Neuronal stem cell (in vitro differentiated cells): ENCODE measurements at regions not wholly inside any gene's neighbourhood (a gene's known extent, or its start where the extent isn't known, plus 50 kb on each side); places are given as distances from the start of the nearest gene placed in this dataset.

ENCODE experiments used
- DNase-seq: peaks from one replicate; pipeline ENCODE4 v3.0.0-alpha.2; 2013; ENCODE audit warnings: low spot score
- H2AFZ ChIP-seq: one replicate; pipeline ENCODE4 v1.6.1; 2013; ENCODE audit warnings: mild to moderate bottlenecking, low read length, inconsistent platforms
- H2AK5ac ChIP-seq: 2 replicates; pipeline ENCODE4 v1.6.1; 2013; ENCODE audit warnings: low read depth, mild to moderate bottlenecking, inconsistent platforms, low read length, moderate library complexity, mixed read lengths
- H2BK120ac ChIP-seq: 2 replicates; pipeline ENCODE4 v1.6.1; 2013; ENCODE audit warnings: low read depth, mild to moderate bottlenecking, inconsistent platforms, low read length, moderate library complexity, mixed read lengths
- H2BK12ac ChIP-seq: one replicate; pipeline ENCODE4 v1.6.1; 2013; ENCODE audit warnings: low read length, inconsistent platforms
- H2BK15ac ChIP-seq: 2 replicates; pipeline ENCODE4 v1.6.1; 2013; ENCODE audit warnings: mild to moderate bottlenecking, low read length, inconsistent platforms, mixed read lengths
- H2BK5ac ChIP-seq: one replicate; pipeline ENCODE4 v1.6.1; 2013; ENCODE audit warnings: inconsistent platforms, mild to moderate bottlenecking, low read length, moderate library complexity
- H3K14ac ChIP-seq: one replicate; pipeline ENCODE4 v1.6.1; 2013; ENCODE audit warnings: low read length, inconsistent platforms
- H3K18ac ChIP-seq: 2 replicates; pipeline ENCODE4 v1.6.1; 2013; ENCODE audit warnings: low read length, inconsistent platforms
- H3K23ac ChIP-seq: 2 replicates; pipeline ENCODE4 v1.6.1; 2013; ENCODE audit warnings: low read depth, mild to moderate bottlenecking, mixed read lengths, low read length, inconsistent platforms; ENCODE audit not compliant: poor library complexity
- H3K27ac ChIP-seq: replicated peaks from 3 replicates; pipeline ENCODE4 v1.5.1; 2013; ENCODE audit warnings: low read length, inconsistent platforms
- H3K27me3 ChIP-seq, 3 experiments: 2 replicates each; pipeline ENCODE4 v1.6.1; 2013; ENCODE audit warnings: low read length in 3 of 3, mild to moderate bottlenecking in 2 of 3, inconsistent platforms in 1 of 3, low read depth in 1 of 3, mixed read lengths in 1 of 3, moderate library complexity in 1 of 3; ENCODE audit not compliant: control insufficient read depth in 3 of 3, insufficient read depth in 3 of 3
- H3K36me3 ChIP-seq, 2 donors: replicated peaks in 1 of 2; 2 replicates each; pipeline ENCODE4 v1.6.1; 2013; ENCODE audit warnings: low read length in 2 of 2; ENCODE audit not compliant: control insufficient read depth in 2 of 2, insufficient read depth in 2 of 2
- H3K4ac ChIP-seq: 2 replicates; pipeline ENCODE4 v1.6.1; 2013; ENCODE audit warnings: inconsistent platforms, mild to moderate bottlenecking, low read length, moderate library complexity
- H3K4me1 ChIP-seq, 2 donors: 1 replicate in 1 of 2; 2 replicates in 1 of 2; pipeline ENCODE4 v1.6.1; 2013; ENCODE audit warnings: low read length in 2 of 2, low read depth in 1 of 2; ENCODE audit not compliant: control insufficient read depth in 2 of 2, insufficient read depth in 1 of 2
- H3K4me2 ChIP-seq: one replicate; pipeline ENCODE4 v1.6.1; 2013; ENCODE audit warnings: mild to moderate bottlenecking, low read length, inconsistent platforms; ENCODE audit not compliant: insufficient read depth, poor library complexity, severe bottlenecking
- H3K4me3 ChIP-seq, 2 donors: 2 replicates each; pipeline ENCODE4 v1.5.1; 2013; ENCODE audit warnings: low read length in 2 of 2, mild to moderate bottlenecking in 2 of 2, inconsistent platforms in 1 of 2, moderate library complexity in 1 of 2
- H3K79me1 ChIP-seq: one replicate; pipeline ENCODE4 v1.6.1; 2013; ENCODE audit warnings: low read depth, mild to moderate bottlenecking, inconsistent platforms, low read length, moderate library complexity
- H3K9ac ChIP-seq: one replicate; pipeline ENCODE4 v1.6.1; 2013; ENCODE audit warnings: mild to moderate bottlenecking, low read depth, low read length, inconsistent platforms; ENCODE audit not compliant: poor library complexity
- H3K9me3 ChIP-seq, 2 donors: replicated peaks in 1 of 2; 2 replicates each; pipeline versions ENCODE3 to v1.6.1; 2013; ENCODE audit warnings: low read length in 2 of 2, mild to moderate bottlenecking in 2 of 2, inconsistent platforms in 1 of 2, low read depth in 1 of 2, mixed read lengths in 1 of 2, moderate library complexity in 1 of 2; ENCODE audit not compliant: control insufficient read depth in 2 of 2, insufficient read depth in 1 of 2
- H4K8ac ChIP-seq: one replicate; pipeline ENCODE4 v1.6.1; 2013; ENCODE audit warnings: low read depth, mild to moderate bottlenecking, inconsistent platforms, low read length, moderate library complexity
- H4K91ac ChIP-seq: one replicate; pipeline ENCODE4 v1.6.1; 2013; ENCODE audit warnings: low read length, low read depth, mild to moderate bottlenecking, inconsistent platforms; ENCODE audit not compliant: poor library complexity
- WGBS, 2 donors: extraction: QIAGEN DNeasy Blood & Tissue Kit; methylation state at CpG; one replicate each; pipeline ENCODE4 v1.1.7; 2013; ENCODE audit warnings: missing lambda C conversion rate in 2 of 2, mixed read lengths in 1 of 2; ENCODE audit not compliant: insufficient read length in 2 of 2, insufficient replicate concordance in 1 of 2; ENCODE audit errors: extremely low coverage in 2 of 2; 5-methylcytosine and 5-hydroxymethylcytosine counted together

DNA sequence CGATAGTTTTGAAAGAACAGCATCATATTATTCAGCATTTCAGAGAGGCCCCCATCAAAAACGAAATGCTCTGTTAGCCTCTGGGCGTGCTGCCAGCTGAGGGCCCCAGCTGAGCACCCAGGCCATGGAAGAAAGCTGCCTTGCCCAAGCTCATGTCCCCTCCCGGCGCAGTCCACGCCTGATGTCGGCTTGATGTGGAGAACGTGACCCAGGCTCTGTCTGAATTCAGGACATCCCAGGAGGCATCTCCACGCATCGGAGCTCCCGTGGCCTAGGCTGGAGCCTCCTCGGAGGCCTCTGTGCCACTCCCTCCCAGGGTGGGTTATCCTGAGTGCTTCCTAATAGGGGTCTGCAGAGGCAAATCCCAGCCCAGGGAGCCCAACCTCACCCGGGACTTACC is 218.3 kb upstream of the AKR1E2 start:
- Histone ChIP-seq H4K8ac (no peak overlapping the region), H3K23ac (no peak overlapping the region), H3K27me3 (no peaks in the 10 kb centered on the region), H3K27ac (no peak overlapping the region), H2BK5ac (no peak overlapping the region), H2AK5ac (no peak overlapping the region), H2BK120ac (no peak overlapping the region), H2AFZ (no peak overlapping the region), H3K36me3 (no peaks in the 10 kb centered on the region), H3K18ac (no peak overlapping the region), H3K4me1 (no peaks in the 10 kb centered on the region), H2BK15ac (no peak overlapping the region), H3K4me2 (no peak overlapping the region), H4K91ac (no peak overlapping the region), H3K9me3 (no peaks in the 10 kb centered on the region), H3K14ac (no peak overlapping the region), H3K9ac (no peak overlapping the region), H3K4me3 (no peak overlapping the region), H2BK12ac (no peak overlapping the region), H3K79me1 (no peaks in the 10 kb centered on the region), H3K4ac (no peak overlapping the region)
- DNase-seq: no peak
- no CpG with 5 or more reads among the region's 13 CpGs for WGBS, 2 donors

- H2AFZ ChIP-seq: no peak overlapping the region
- no CpG with 5 or more reads among the region's 6 CpGs for WGBS, 2 donors
- no peak for DNase-seq
- H3K4ac ChIP-seq: no peak overlapping the region
- no peak overlapping the region for H4K8ac ChIP-seq
- H3K14ac ChIP-seq: no peak overlapping the region
- no peak overlapping the region for H3K4me3 ChIP-seq
- no peak overlapping the region for H2AK5ac ChIP-seq
- H3K23ac ChIP-seq: no peak overlapping the region
- no peaks in the 10 kb centered on the region for H3K79me1 ChIP-seq
- H2BK120ac ChIP-seq: no peak overlapping the region
- no peaks in the 10 kb centered on the region for H3K9me3 ChIP-seq
- no peak overlapping the region for H3K18ac ChIP-seq
- H3K27ac ChIP-seq: no peak overlapping the region
- no peak overlapping the region for H2BK15ac ChIP-seq
- H3K36me3 ChIP-seq: no peaks in the 10 kb centered on the region
- no peak overlapping the region for H4K91ac ChIP-seq
- H3K4me2 ChIP-seq: no peak overlapping the region
- no peak overlapping the region for H2BK5ac ChIP-seq
- no peak overlapping the region for H3K9ac ChIP-seq
- H2BK12ac ChIP-seq: no peak overlapping the region
- no peaks in the 10 kb centered on the region for H3K27me3 ChIP-seq
- no peaks in the 10 kb centered on the region for H3K4me1 ChIP-seq
Measured at GRCh38 chr10:4606856-4607636, 219.0 kb upstream of the AKR1E2 start.

DNA sequence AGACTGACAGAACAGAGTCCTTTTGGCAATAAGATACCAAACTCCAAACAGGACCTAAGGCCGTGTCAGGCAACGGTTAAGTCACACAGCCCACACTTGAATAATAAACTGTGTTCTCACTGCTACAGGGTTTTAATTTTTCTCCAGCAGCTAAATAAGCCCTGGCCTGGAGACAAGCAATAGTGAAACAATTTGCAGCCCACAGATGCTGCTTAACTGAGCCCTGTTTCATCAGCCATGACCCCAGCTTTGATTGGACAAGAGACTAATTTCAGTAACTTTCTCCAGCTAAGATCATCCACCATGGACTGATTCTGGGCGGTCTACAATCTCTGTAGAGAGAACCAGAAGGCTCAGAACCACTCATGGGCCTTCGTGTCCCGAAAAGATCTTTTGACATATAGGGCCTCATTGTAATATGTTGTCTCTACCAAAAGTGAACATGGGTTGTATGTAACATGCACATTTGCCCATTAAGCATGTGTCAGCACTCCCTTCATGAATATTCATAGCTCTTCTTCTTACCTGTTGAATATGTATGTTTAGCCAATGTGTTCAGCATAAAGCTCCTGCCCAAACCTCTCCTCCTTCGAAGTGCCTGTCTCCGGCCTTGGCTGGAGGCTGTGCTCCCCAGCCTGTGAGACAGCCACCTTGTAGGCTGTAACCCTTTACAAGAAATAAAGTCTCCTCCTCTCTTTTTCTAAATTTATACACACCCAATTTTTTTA is 223.1 kb upstream of the AKR1E2 start:
- Histone ChIP-seq H3K23ac (no peak overlapping the region), H3K9me3 (no peaks in the 10 kb centered on the region), H3K4ac (no peak overlapping the region), H3K4me1 (no peaks in the 10 kb centered on the region), H2AK5ac (no peak overlapping the region), H2BK5ac (no peak overlapping the region), H3K9ac (no peak overlapping the region), H3K79me1 (no peaks in the 10 kb centered on the region), H4K8ac (no peak overlapping the region), H2AFZ (peak overlapping the region; percentile 68), H3K4me2 (no peak overlapping the region), H3K4me3 (no peak overlapping the region), H3K18ac (no peak overlapping the region), H3K36me3 (no peaks in the 10 kb centered on the region), H3K27me3 (no peaks in the 10 kb centered on the region), H2BK15ac (no peak overlapping the region), H3K14ac (no peak overlapping the region), H4K91ac (no peak overlapping the region), H3K27ac (no peak overlapping the region), H2BK12ac (no peak overlapping the region), H2BK120ac (no peak overlapping the region)
- DNase-seq: no peak
- WGBS, 2 donors: no CpG with 5 or more reads among the region's 7 CpGs

DNA sequence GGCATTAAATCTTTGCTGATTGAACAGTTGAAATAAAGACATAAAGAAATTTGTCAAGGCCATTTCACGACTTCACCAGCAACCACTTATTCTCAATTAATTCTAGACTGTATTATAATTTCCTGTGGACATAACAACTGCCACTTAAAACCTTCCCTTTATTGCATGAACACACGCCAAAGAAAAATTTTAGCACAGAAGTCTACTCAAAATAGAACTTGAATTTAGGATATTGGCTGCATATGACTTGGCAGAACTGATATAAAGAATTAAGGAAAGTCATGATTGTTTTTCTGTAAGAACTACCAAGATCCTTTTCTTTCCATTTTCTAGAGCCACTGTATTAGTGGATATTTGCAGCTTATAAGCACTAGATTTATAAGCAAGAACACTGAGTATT is 226.5 kb upstream of the AKR1E2 start:
- H4K91ac ChIP-seq: no peak overlapping the region
- no peak overlapping the region for H3K4ac ChIP-seq
- H3K9ac ChIP-seq: no peak overlapping the region
- H2BK5ac ChIP-seq: no peak overlapping the region
- H3K4me3 ChIP-seq: no peak overlapping the region
- WGBS, 2 donors: no CpG with 5 or more reads among the region's 2 CpGs
- H3K14ac ChIP-seq: no peak overlapping the region
- H3K9me3 ChIP-seq: no peaks in the 10 kb centered on the region
- H3K36me3 ChIP-seq: no peaks in the 10 kb centered on the region
- H4K8ac ChIP-seq: no peak overlapping the region
- H2BK15ac ChIP-seq: no peak overlapping the region
- no peak overlapping the region for H2AK5ac ChIP-seq
- H3K23ac ChIP-seq: no peak overlapping the region
- H3K27me3 ChIP-seq: no peaks in the 10 kb centered on the region
- H3K18ac ChIP-seq: no peak overlapping the region
- no peak overlapping the region for H2AFZ ChIP-seq
- H3K79me1 ChIP-seq: no peaks in the 10 kb centered on the region
- H3K4me2 ChIP-seq: no peak overlapping the region
- no peak overlapping the region for H2BK12ac ChIP-seq
- no peak for DNase-seq
- H3K4me1 ChIP-seq: no peaks in the 10 kb centered on the region
- no peak overlapping the region for H3K27ac ChIP-seq
- no peak overlapping the region for H2BK120ac ChIP-seq
